Upper lobe of right lung (tissue), 1 donor: ENCODE measurements at regions not wholly inside any gene's neighbourhood (a gene's known extent, or its start where the extent isn't known, plus 50 kb on each side); places are given as distances from the start of the nearest gene placed in this dataset.
"Not testable (repeated sequence)": the region's sequence is repeated elsewhere in the genome, so short reads cannot be mapped to it uniquely, and the experiment has no call there.

ENCODE experiments used
- ATAC-seq: fragments of 200-7000 bp; cut with Tn5 transposase; one replicate; pipeline ENCODE4 v1.9.1; 2020; ENCODE audit warnings: mild to moderate bottlenecking, moderate library complexity
- DNase-seq: peaks from one replicate; pipeline ENCODE4 v3.0.0-alpha.2; 2020
- H3K27ac ChIP-seq: fragments of 200-600 bp; one replicate; pipeline ENCODE4 v1.8.0; 2022
- H3K27me3 ChIP-seq: fragments of 200-600 bp; one replicate; pipeline ENCODE4 v1.8.0; 2022; ENCODE audit warnings: mild to moderate bottlenecking
- H3K36me3 ChIP-seq: fragments of 200-600 bp; one replicate; pipeline ENCODE4 v1.8.0; 2022
- H3K4me1 ChIP-seq: fragments of 200-600 bp; one replicate; pipeline ENCODE4 v1.8.0; 2022
- H3K4me3 ChIP-seq: fragments of 200-600 bp; one replicate; pipeline ENCODE4 v1.8.0; 2022; ENCODE audit warnings: mild to moderate bottlenecking
- H3K9me3 ChIP-seq: fragments of 200-600 bp; one replicate; pipeline ENCODE4 v1.8.0; 2022
- CTCF ChIP-seq: fragments of 200-600 bp; IDR thresholded peaks from one replicate; pipeline ENCODE4 v1.8.0; 2022; ENCODE audit warnings: antibody characterized with exemption
- intact Hi-C: fragments of 100-400 bp; cut with DNase I; formaldehyde crosslinking; loops from one replicate; pipeline ENCODE4 v1.11.0; 2022
- donor health status: DM: no; HTN: yes; CAD: no; lungs with severe emphysema.

GRCh38 chr7:32816409-32816948, 75.1 kb downstream of the KBTBD2 start:
- H3K9me3 ChIP-seq, intact Hi-C loops, H3K4me1 ChIP-seq, DNase-seq, H3K27ac ChIP-seq, H3K36me3 ChIP-seq, H3K4me3 ChIP-seq, H3K27me3 ChIP-seq: not testable (repeated sequence)
- peak; percentile 60 for ATAC-seq

- intact Hi-C loops, ATAC-seq, H3K4me1 ChIP-seq: not testable (repeated sequence)
Measured at GRCh38 chr7:32814779-32815178, 76.8 kb downstream of the KBTBD2 start.

GRCh38 chr7:32809871-32810270, 81.7 kb downstream of the KBTBD2 start:
- no peak overlapping the region for H3K27ac ChIP-seq
- TF ChIP-seq CTCF: no peak
- H3K36me3 ChIP-seq: no peaks in the 10 kb centered on the region
- intact Hi-C loops: no loop called here
- H3K4me1 ChIP-seq: no peaks in the 10 kb centered on the region
- no peak for ATAC-seq
- H3K27me3 ChIP-seq: no peaks in the 10 kb centered on the region
- H3K9me3 ChIP-seq: no peaks in the 10 kb centered on the region
- H3K4me3 ChIP-seq: no peak overlapping the region
- DNase-seq: no peak

More at GRCh38 chr7:32814779-32815178, 76.8 kb downstream of the KBTBD2 start:
- not testable (repeated sequence) for H3K9me3 ChIP-seq, H3K4me3 ChIP-seq, H3K27me3 ChIP-seq, H3K36me3 ChIP-seq, DNase-seq, H3K27ac ChIP-seq

GRCh38 chr7:32809347-32809746, 82.2 kb downstream of the KBTBD2 start:
- H3K4me3 ChIP-seq: no peak overlapping the region
- no peaks in the 10 kb centered on the region for H3K27me3 ChIP-seq
- intact Hi-C loops: no loop called here
- H3K9me3 ChIP-seq: no peaks in the 10 kb centered on the region
- DNase-seq (no peak), ATAC-seq (no peak)
- TF ChIP-seq CTCF: no peak
- no peaks in the 10 kb centered on the region for H3K4me1 ChIP-seq
- no peak overlapping the region for H3K27ac ChIP-seq
- no peaks in the 10 kb centered on the region for H3K36me3 ChIP-seq

GRCh38 chr7:32803406-32804141, 88.0 kb downstream of the KBTBD2 start:
- DNase-seq (no peak), ATAC-seq (no peak)
- Histone ChIP-seq H3K27me3 (no peaks in the 10 kb centered on the region), H3K9me3 (no peaks in the 10 kb centered on the region), H3K27ac (no peak overlapping the region), H3K36me3 (no peaks in the 10 kb centered on the region), H3K4me1 (no peaks in the 10 kb centered on the region), H3K4me3 (no peak overlapping the region)
- no peak for TF ChIP-seq CTCF
- intact Hi-C loops: no loop called here

- Histone ChIP-seq H3K27ac (no peak overlapping the region), H3K36me3 (no peaks in the 10 kb centered on the region), H3K27me3 (no peaks in the 10 kb centered on the region), H3K4me1 (no peaks in the 10 kb centered on the region), H3K4me3 (no peak overlapping the region), H3K9me3 (no peaks in the 10 kb centered on the region)
- ATAC-seq: no peak
- intact Hi-C loops: no loop called here
- DNase-seq: no peak
- TF ChIP-seq CTCF: no peak
Measured at GRCh38 chr7:32802305-32802910, 89.2 kb downstream of the KBTBD2 start.

GRCh38 chr7:32793053-32793452, 98.5 kb downstream of the KBTBD2 start:
- DNase-seq, ATAC-seq, H3K4me3 ChIP-seq, intact Hi-C loops, H3K9me3 ChIP-seq, H3K27ac ChIP-seq, H3K36me3 ChIP-seq, H3K4me1 ChIP-seq, H3K27me3 ChIP-seq: not testable (repeated sequence)

GRCh38 chr7:32790766-32791430, 100.7 kb downstream of the KBTBD2 start:
- ATAC-seq: not testable (repeated sequence)

GRCh38 chr7:32789266-32789665, 102.3 kb downstream of the KBTBD2 start:
- H3K27me3 ChIP-seq, intact Hi-C loops, H3K27ac ChIP-seq, H3K36me3 ChIP-seq, ATAC-seq, H3K9me3 ChIP-seq, DNase-seq, H3K4me3 ChIP-seq, H3K4me1 ChIP-seq: not testable (repeated sequence)

More at GRCh38 chr7:32790766-32791430, 100.7 kb downstream of the KBTBD2 start:
- H3K27me3 ChIP-seq, H3K9me3 ChIP-seq, DNase-seq, H3K27ac ChIP-seq, H3K36me3 ChIP-seq, H3K4me1 ChIP-seq, H3K4me3 ChIP-seq, intact Hi-C loops: not testable (repeated sequence)

- DNase-seq, H3K36me3 ChIP-seq, H3K9me3 ChIP-seq, H3K27me3 ChIP-seq, H3K27ac ChIP-seq, intact Hi-C loops, H3K4me1 ChIP-seq, H3K4me3 ChIP-seq: not testable (repeated sequence)
- ATAC-seq: peak; percentile 16
Measured at GRCh38 chr7:32788174-32788573, 103.4 kb downstream of the KBTBD2 start.
